GM19023 (cell line): ENCODE measurements at regions not wholly inside any gene's neighbourhood (a gene's known extent, or its start where the extent isn't known, plus 50 kb on each side); places are given as distances from the start of the nearest gene placed in this dataset.

Source experiments
- ATAC-seq: cut with Tn5 transposase; IDR thresholded peaks from one replicate; pipeline ENCODE4 v1.9.1; 2021; ENCODE audit warnings: mild to moderate bottlenecking, moderate library complexity; ENCODE audit not compliant: unreplicated experiment

- no peak for ATAC-seq
These were observed 445.0 kb upstream of the PROK2 start for GRCh38 chr3:72229952-72230351.

- no peak for ATAC-seq
These were observed 442.6 kb upstream of the PROK2 start for GRCh38 chr3:72227486-72228070.

GRCh38 chr3:72224804-72225509, 440.0 kb upstream of the PROK2 start:
- no peak for ATAC-seq

GRCh38 chr3:72223628-72224027, 438.7 kb upstream of the PROK2 start:
- ATAC-seq: no peak

GRCh38 chr3:72223116-72223515, 438.2 kb upstream of the PROK2 start:
- no peak for ATAC-seq

- no peak for ATAC-seq
These were observed 437.5 kb upstream of the PROK2 start for GRCh38 chr3:72222410-72222809.

- no peak for ATAC-seq
These were observed 436.0 kb upstream of the PROK2 start for GRCh38 chr3:72220946-72221345.

GRCh38 chr3:72219752-72220151, 434.8 kb upstream of the PROK2 start:
- no peak for ATAC-seq

- ATAC-seq: no peak
These were observed 432.6 kb upstream of the PROK2 start for GRCh38 chr3:72217570-72217969.

- no peak for ATAC-seq
These were observed 429.4 kb upstream of the PROK2 start for GRCh38 chr3:72214066-72214951.

- ATAC-seq: no peak
These were observed 428.5 kb upstream of the PROK2 start for GRCh38 chr3:72213296-72214065.

GRCh38 chr3:72212396-72212795, 427.4 kb upstream of the PROK2 start:
- ATAC-seq: no peak

GRCh38 chr3:72210261-72210660, 425.3 kb upstream of the PROK2 start:
- no peak for ATAC-seq

GRCh38 chr3:72205297-72205826, 420.4 kb upstream of the PROK2 start:
- no peak for ATAC-seq

GRCh38 chr3:72204452-72204851, 419.5 kb upstream of the PROK2 start:
- ATAC-seq: no peak

- no peak for ATAC-seq
These were observed 418.8 kb upstream of the PROK2 start for GRCh38 chr3:72203613-72204349.

GRCh38 chr3:72203105-72203504, 418.2 kb upstream of the PROK2 start:
- ATAC-seq: no peak

GRCh38 chr3:72200332-72200731, 415.4 kb upstream of the PROK2 start:
- ATAC-seq: no peak

- ATAC-seq: no peak
These were observed 414.6 kb upstream of the PROK2 start for GRCh38 chr3:72199530-72199929.

GRCh38 chr3:72196377-72196929, 411.5 kb upstream of the PROK2 start:
- ATAC-seq: no peak
